Osteoblast (primary cell): ENCODE measurements at regions not wholly inside any gene's neighbourhood (a gene's known extent, or its start where the extent isn't known, plus 50 kb on each side); places are given as distances from the start of the nearest gene placed in this dataset.
"Not testable (repeated sequence)": the region's sequence is repeated elsewhere in the genome, so short reads cannot be mapped to it uniquely, and the experiment has no call there.

Source experiments
- DNase-seq: peaks from one replicate; pipeline ENCODE4 v3.0.0; 2011; ENCODE audit warnings: low spot score, mixed read lengths; ENCODE audit not compliant: insufficient read length; ENCODE audit errors: missing footprints
- H2AFZ ChIP-seq: 2 replicates; pipeline ENCODE4 v1.6.0; 2011; ENCODE audit warnings: mild to moderate bottlenecking, low read length
- H3K27ac ChIP-seq: 2 replicates; pipeline ENCODE4 v1.5.1; 2011; ENCODE audit warnings: mild to moderate bottlenecking, low read depth, low read length, moderate library complexity
- H3K27me3 ChIP-seq: 2 replicates; pipeline ENCODE4 v1.6.0; 2012; ENCODE audit warnings: mild to moderate bottlenecking, control low read depth, inconsistent platforms, low read length, moderate library complexity; ENCODE audit not compliant: insufficient read depth
- H3K36me3 ChIP-seq: 2 replicates; pipeline ENCODE4 v1.5.1; 2011; ENCODE audit warnings: mild to moderate bottlenecking, low read length, control low read depth, moderate library complexity; ENCODE audit not compliant: insufficient read depth
- H3K4me1 ChIP-seq: 2 replicates; pipeline ENCODE4 v1.5.1; 2011; ENCODE audit warnings: mild to moderate bottlenecking, low read length, control low read depth, moderate library complexity; ENCODE audit not compliant: insufficient read depth
- H3K4me2 ChIP-seq: 2 replicates; pipeline ENCODE4 v1.6.0; 2011; ENCODE audit warnings: mild to moderate bottlenecking, low read length; ENCODE audit not compliant: insufficient read depth
- H3K4me3 ChIP-seq: fragments of 200-600 bp; sonication (generic); 3 replicates; pipeline ENCODE4 v1.5.1; 2012; ENCODE audit warnings: mild to moderate bottlenecking, low read length, inconsistent platforms; ENCODE audit not compliant: insufficient read depth
- H3K79me2 ChIP-seq: 2 replicates; pipeline ENCODE4 v1.6.0; 2012; ENCODE audit warnings: mild to moderate bottlenecking, low read length, control low read depth, inconsistent platforms; ENCODE audit not compliant: insufficient read depth
- H3K9me3 ChIP-seq: 2 replicates; pipeline ENCODE4 v1.5.1; 2011; ENCODE audit warnings: low read depth, low read length, control low read depth
- H4K20me1 ChIP-seq: 2 replicates; pipeline ENCODE4 v1.6.0; 2012; ENCODE audit warnings: mild to moderate bottlenecking, low read length, control low read depth; ENCODE audit not compliant: insufficient read depth
- CTCF ChIP-seq: IDR thresholded peaks from 2 replicates; pipeline ENCODE4 v1.5.1; 2011; ENCODE audit warnings: mild to moderate bottlenecking, low read depth, low read length, moderate library complexity; ENCODE audit errors: extremely low read depth

- no peak overlapping the region for H3K4me2 ChIP-seq
Observed at GRCh38 chr7:91397096-91397495, 132.9 kb downstream of the FZD1 start.

GRCh38 chr7:91397612-91398011 lies 133.4 kb downstream of the FZD1 start:
- no peaks in the 10 kb centered on the region for H3K79me2 ChIP-seq
- no peaks in the 10 kb centered on the region for H3K9me3 ChIP-seq
- H3K4me1 ChIP-seq, result no peaks in the 10 kb centered on the region
- TF ChIP-seq CTCF, result no peak
- no peak overlapping the region for H3K4me2 ChIP-seq
- H3K36me3 ChIP-seq, result no peaks in the 10 kb centered on the region
- DNase-seq, result no peak
- H3K27ac ChIP-seq, result no peak overlapping the region
- no peak overlapping the region for H3K4me3 ChIP-seq
- no peak overlapping the region for H2AFZ ChIP-seq
- H4K20me1 ChIP-seq, result no peaks in the 10 kb centered on the region
- no peaks in the 10 kb centered on the region for H3K27me3 ChIP-seq

More at GRCh38 chr7:91397096-91397495, 132.9 kb downstream of the FZD1 start:
- no peak overlapping the region for H3K4me3 ChIP-seq
- H3K9me3 ChIP-seq, result no peaks in the 10 kb centered on the region
- H2AFZ ChIP-seq, result no peak overlapping the region
- no peak for TF ChIP-seq CTCF
- no peak for DNase-seq
- H3K79me2 ChIP-seq, result no peaks in the 10 kb centered on the region
- no peaks in the 10 kb centered on the region for H3K4me1 ChIP-seq
- no peaks in the 10 kb centered on the region for H3K36me3 ChIP-seq
- H4K20me1 ChIP-seq, result no peaks in the 10 kb centered on the region
- no peak overlapping the region for H3K27ac ChIP-seq
- H3K27me3 ChIP-seq, result no peaks in the 10 kb centered on the region

- TF ChIP-seq CTCF, result no peak
- Histone ChIP-seq H2AFZ (no peak overlapping the region), H3K27ac (no peak overlapping the region), H3K27me3 (no peaks in the 10 kb centered on the region), H3K4me2 (no peak overlapping the region), H3K36me3 (no peaks in the 10 kb centered on the region), H3K9me3 (no peaks in the 10 kb centered on the region), H3K79me2 (no peaks in the 10 kb centered on the region), H3K4me3 (no peak overlapping the region), H3K4me1 (no peaks in the 10 kb centered on the region), H4K20me1 (no peaks in the 10 kb centered on the region)
- DNase-seq, result no peak
Observed at GRCh38 chr7:91398341-91398740, 134.1 kb downstream of the FZD1 start.

GRCh38 chr7:91405092-91405788 lies 141.0 kb downstream of the FZD1 start:
- H3K79me2 ChIP-seq, result no peaks in the 10 kb centered on the region
- no peaks in the 10 kb centered on the region for H3K9me3 ChIP-seq
- no peak overlapping the region for H3K4me2 ChIP-seq
- DNase-seq, result no peak
- H3K4me3 ChIP-seq, result no peak overlapping the region
- H3K36me3 ChIP-seq, result no peaks in the 10 kb centered on the region
- H4K20me1 ChIP-seq, result no peaks in the 10 kb centered on the region
- H3K27me3 ChIP-seq, result no peaks in the 10 kb centered on the region
- no peak for TF ChIP-seq CTCF
- no peak overlapping the region for H3K27ac ChIP-seq
- no peak overlapping the region for H2AFZ ChIP-seq
- H3K4me1 ChIP-seq, result no peaks in the 10 kb centered on the region

- not testable (repeated sequence) for H3K4me1 ChIP-seq, H4K20me1 ChIP-seq, H3K27me3 ChIP-seq, H3K4me3 ChIP-seq, H3K4me2 ChIP-seq, DNase-seq, H2AFZ ChIP-seq, H3K79me2 ChIP-seq, H3K36me3 ChIP-seq, H3K27ac ChIP-seq, H3K9me3 ChIP-seq
Observed at GRCh38 chr7:91405873-91406272, 141.6 kb downstream of the FZD1 start.
